A673 (cell line): ENCODE measurements at regions not wholly inside any gene's neighbourhood (a gene's known extent, or its start where the extent isn't known, plus 50 kb on each side); places are given as distances from the start of the nearest gene placed in this dataset.

ENCODE experiments used
- BruUV-seq: library from RNA; stranded (reverse); fragments of 400-500 nt; replicated peaks from 2 replicates; lab custom pipeline; 2021; lab: Mats Ljungman, UMichigan
- CTCF ChIA-PET: fragments of 300-600 bp; sonication (Branson Sonifier 250); formaldehyde crosslinking; loops from one replicate; lab custom pipeline; 2022; ENCODE audit warnings: antibody characterized with exemption; lab: Charles Lee
- POLR2A ChIA-PET: fragments of 300-600 bp; sonication (Branson Sonifier 250); formaldehyde crosslinking; loops from one replicate; lab custom pipeline; 2022; ENCODE audit warnings: antibody characterized with exemption; ENCODE audit not compliant: low non-redundant PET; lab: Charles Lee
- DNase-seq: peaks from one replicate; pipeline ENCODE4 v3.0.0-alpha.2; 2015; ENCODE audit warnings: low spot score
- H3K27ac ChIP-seq: fragments of 200-600 bp; sonication (generic); 2 replicates; pipeline ENCODE4 v1.5.1; 2016; ENCODE audit warnings: mixed run types, low read depth, mild to moderate bottlenecking, mixed read lengths, antibody characterized with exemption, low read length; ENCODE audit not compliant: poor library complexity, severe bottlenecking
- H3K27me3 ChIP-seq: fragments of 200-600 bp; sonication (generic); replicated peaks from 2 replicates; pipeline ENCODE4 v1.6.1; 2017; ENCODE audit warnings: mixed run types, low read depth, mild to moderate bottlenecking, mixed read lengths, antibody characterized with exemption, low read length; ENCODE audit not compliant: insufficient read depth, poor library complexity
- H3K36me3 ChIP-seq: fragments of 200-600 bp; sonication (generic); 2 replicates; pipeline ENCODE4 v1.6.1; 2016; ENCODE audit warnings: mixed run types, mild to moderate bottlenecking, mixed read lengths, antibody characterized with exemption, low read length; ENCODE audit not compliant: insufficient read depth, poor library complexity, severe bottlenecking
- H3K4me1 ChIP-seq: fragments of 200-600 bp; sonication (generic); 2 replicates; pipeline ENCODE4 v1.6.1; 2017; ENCODE audit warnings: mixed run types, mild to moderate bottlenecking, mixed read lengths, antibody characterized with exemption, low read length; ENCODE audit not compliant: insufficient read depth, poor library complexity, severe bottlenecking
- H3K4me3 ChIP-seq: fragments of 200-600 bp; sonication (generic); 2 replicates; pipeline ENCODE4 v1.5.1; 2016; ENCODE audit warnings: low read depth, mixed run types, mild to moderate bottlenecking, mixed read lengths, low read length; ENCODE audit not compliant: poor library complexity, severe bottlenecking
- H3K9me3 ChIP-seq: fragments of 200-600 bp; sonication (generic); 2 replicates; pipeline ENCODE4 v1.6.1; 2016; ENCODE audit warnings: mixed run types, low read depth, mild to moderate bottlenecking, mixed read lengths, antibody characterized with exemption, low read length; ENCODE audit not compliant: poor library complexity, severe bottlenecking
- CTCF ChIP-seq: fragments of 300-800, 200-600 bp; sonication (generic); conservative IDR thresholded peaks from 2 replicates; pipeline ENCODE4 v1.5.1; 2017; ENCODE audit warnings: low read depth, mild to moderate bottlenecking, antibody characterized with exemption, low read length, moderate library complexity, mixed read lengths
- EZH2 ChIP-seq: fragments of 200-600 bp; sonication (generic); IDR thresholded peaks from 2 replicates; pipeline ENCODE4 v1.6.1; 2017; ENCODE audit warnings: borderline replicate concordance, low read depth, mild to moderate bottlenecking, mixed read lengths, antibody characterized with exemption, low read length; ENCODE audit not compliant: poor library complexity, severe bottlenecking
- intact Hi-C: fragments of 100-400 bp; cut with micrococcal nuclease; formaldehyde crosslinking; loops from one replicate; pipeline ENCODE4 v1.10.0; 2022; ENCODE audit not compliant: unreplicated experiment

- ChIA-PET POLR2A (interaction anchor here (0.7 kb wide), 1 partner anchor 224 kb away, joined by 4 read pairs; no protein-coding TSS in a partner anchor), CTCF (no interaction called here)
- no peaks in the 10 kb centered on the region for H3K4me1 ChIP-seq
- no peak for DNase-seq
- BruUV-seq, result no TSS peak
- no peak overlapping the region for H3K27ac ChIP-seq
- intact Hi-C loops, result no loop called here
- no peaks in the 10 kb centered on the region for H3K9me3 ChIP-seq
- peaks cover 9% of the 10 kb centered on the region for H3K27me3 ChIP-seq
- TF ChIP-seq CTCF, result no peak
- no peak for TF ChIP-seq EZH2
- no peak overlapping the region for H3K4me3 ChIP-seq
- no peaks in the 10 kb centered on the region for H3K36me3 ChIP-seq
These were observed 68.1 kb upstream of the SFMBT2 start for GRCh38 chr10:7478727-7479457.

GRCh38 chr10:7477538-7478334 is 66.9 kb upstream of the SFMBT2 start:
- no peak for DNase-seq
- H3K4me3 ChIP-seq, result no peak overlapping the region
- POLR2A ChIA-PET, result interaction anchor here (0.7 kb wide), 1 partner anchor 223 kb away, joined by 4 read pairs; no protein-coding TSS in a partner anchor
- H3K9me3 ChIP-seq, result no peaks in the 10 kb centered on the region
- H3K36me3 ChIP-seq, result no peaks in the 10 kb centered on the region
- no peak for TF ChIP-seq CTCF
- no peak for TF ChIP-seq EZH2
- H3K27me3 ChIP-seq, result peaks cover 9% of the 10 kb centered on the region
- BruUV-seq, result no TSS peak
- no peaks in the 10 kb centered on the region for H3K4me1 ChIP-seq
- CTCF ChIA-PET, result no interaction called here
- H3K27ac ChIP-seq, result no peak overlapping the region
- intact Hi-C loops, result no loop called here

GRCh38 chr10:7475939-7476338 is 65.1 kb upstream of the SFMBT2 start:
- H3K27me3 ChIP-seq, result peaks cover 18% of the 10 kb centered on the region
- no peak overlapping the region for H3K4me3 ChIP-seq
- TF ChIP-seq CTCF, result no peak
- no peak for TF ChIP-seq EZH2
- no peak for DNase-seq
- intact Hi-C loops, result no loop called here
- POLR2A ChIA-PET, result no interaction called here
- CTCF ChIA-PET, result no interaction called here
- H3K9me3 ChIP-seq, result no peaks in the 10 kb centered on the region
- H3K36me3 ChIP-seq, result no peaks in the 10 kb centered on the region
- BruUV-seq, result no TSS peak
- no peaks in the 10 kb centered on the region for H3K4me1 ChIP-seq
- no peak overlapping the region for H3K27ac ChIP-seq
